Right forelimb (tissue), 1 donor: ENCODE measurements at regions not wholly inside any gene's neighbourhood (a gene's known extent, or its start where the extent isn't known, plus 50 kb on each side); places are given as distances from the start of the nearest gene placed in this dataset.
A peak's percentile ranks its signal among the peaks of the same experiment; 100 is the strongest.
"Not testable (repeated sequence)": the region's sequence is repeated elsewhere in the genome, so short reads cannot be mapped to it uniquely, and the experiment has no call there.

ENCODE experiments used
- DNase-seq: peaks from one replicate; pipeline ENCODE4 v3.0.0-alpha.2; 2018

- no peak for DNase-seq
Observed at GRCh38 chr5:38756068-38756467, 89.7 kb upstream of the OSMR start.

GRCh38 chr5:38757451-38758245 is 88.2 kb upstream of the OSMR start:
- no peak for DNase-seq

- peak; percentile 87 for DNase-seq
Observed at GRCh38 chr5:38758774-38759600, 86.8 kb upstream of the OSMR start.

- no peak for DNase-seq
Observed at GRCh38 chr5:38764937-38765391, 80.8 kb upstream of the OSMR start.

GRCh38 chr5:38765399-38765861 is 80.4 kb upstream of the OSMR start:
- DNase-seq = no peak

- DNase-seq = no peak
Observed at GRCh38 chr5:38766151-38766550, 79.7 kb upstream of the OSMR start.

- no peak for DNase-seq
Observed at GRCh38 chr5:38768412-38769211, 77.2 kb upstream of the OSMR start.

- DNase-seq = no peak
Observed at GRCh38 chr5:38772471-38772870, 73.3 kb upstream of the OSMR start.

GRCh38 chr5:38775218-38775840 is 70.5 kb upstream of the OSMR start:
- DNase-seq = no peak

GRCh38 chr5:38776149-38776896 is 69.5 kb upstream of the OSMR start:
- DNase-seq = no peak

GRCh38 chr5:38777111-38777510 is 68.7 kb upstream of the OSMR start:
- DNase-seq = no peak

GRCh38 chr5:38780316-38780715 is 65.5 kb upstream of the OSMR start:
- DNase-seq = no peak

- DNase-seq = peak; percentile 71
Observed at GRCh38 chr5:38780945-38781344, 64.9 kb upstream of the OSMR start.

GRCh38 chr5:38782180-38782835 is 63.5 kb upstream of the OSMR start:
- DNase-seq = no peak

GRCh38 chr5:38783011-38783561 is 62.7 kb upstream of the OSMR start:
- no peak for DNase-seq

- no peak for DNase-seq
Observed at GRCh38 chr5:38789134-38789533, 56.7 kb upstream of the OSMR start.

GRCh38 chr5:38789777-38790176 is 56.0 kb upstream of the OSMR start:
- no peak for DNase-seq

GRCh38 chr5:38790268-38790667 is 55.5 kb upstream of the OSMR start:
- DNase-seq = no peak

GRCh38 chr5:38790891-38791290 is 54.9 kb upstream of the OSMR start:
- DNase-seq = no peak

- DNase-seq = no peak
Observed at GRCh38 chr5:38793099-38793498, 52.7 kb upstream of the OSMR start.

- not testable (repeated sequence) for DNase-seq
Observed at GRCh38 chr5:38794037-38794436, 51.8 kb upstream of the OSMR start.
